GM19468 (cell line): ENCODE measurements at regions not wholly inside any gene's neighbourhood (a gene's known extent, or its start where the extent isn't known, plus 50 kb on each side); places are given as distances from the start of the nearest gene placed in this dataset.
"Not testable (repeated sequence)": the region's sequence is repeated elsewhere in the genome, so short reads cannot be mapped to it uniquely, and the experiment has no call there.

ENCODE experiments used
- ATAC-seq: cut with Tn5 transposase; IDR thresholded peaks from one replicate; pipeline ENCODE4 v1.9.1; 2021; ENCODE audit warnings: mild to moderate bottlenecking, moderate library complexity, moderate number of reproducible peaks; ENCODE audit not compliant: unreplicated experiment; ENCODE audit errors: extremely low read depth

DNA sequence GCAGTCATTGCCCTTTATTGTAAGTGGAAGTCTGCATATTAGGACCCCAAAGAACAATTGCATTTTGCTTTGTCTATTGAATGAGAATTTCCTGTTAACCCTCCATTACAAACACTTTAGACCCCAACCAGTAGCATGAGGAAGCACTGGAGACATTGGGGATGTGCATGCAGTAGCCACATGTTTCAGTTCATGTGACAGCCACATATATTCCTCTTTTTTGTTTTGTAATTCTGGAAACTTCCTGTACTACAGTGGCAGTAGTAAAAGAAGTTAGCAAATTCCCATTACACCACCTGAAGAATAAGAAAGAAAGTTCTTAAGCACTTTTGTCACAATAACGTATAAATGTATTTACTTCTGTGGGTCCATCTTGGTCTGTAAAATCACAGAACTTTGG, 281.1 kb upstream of the SLC14A2 start:
- no peak for ATAC-seq

DNA sequence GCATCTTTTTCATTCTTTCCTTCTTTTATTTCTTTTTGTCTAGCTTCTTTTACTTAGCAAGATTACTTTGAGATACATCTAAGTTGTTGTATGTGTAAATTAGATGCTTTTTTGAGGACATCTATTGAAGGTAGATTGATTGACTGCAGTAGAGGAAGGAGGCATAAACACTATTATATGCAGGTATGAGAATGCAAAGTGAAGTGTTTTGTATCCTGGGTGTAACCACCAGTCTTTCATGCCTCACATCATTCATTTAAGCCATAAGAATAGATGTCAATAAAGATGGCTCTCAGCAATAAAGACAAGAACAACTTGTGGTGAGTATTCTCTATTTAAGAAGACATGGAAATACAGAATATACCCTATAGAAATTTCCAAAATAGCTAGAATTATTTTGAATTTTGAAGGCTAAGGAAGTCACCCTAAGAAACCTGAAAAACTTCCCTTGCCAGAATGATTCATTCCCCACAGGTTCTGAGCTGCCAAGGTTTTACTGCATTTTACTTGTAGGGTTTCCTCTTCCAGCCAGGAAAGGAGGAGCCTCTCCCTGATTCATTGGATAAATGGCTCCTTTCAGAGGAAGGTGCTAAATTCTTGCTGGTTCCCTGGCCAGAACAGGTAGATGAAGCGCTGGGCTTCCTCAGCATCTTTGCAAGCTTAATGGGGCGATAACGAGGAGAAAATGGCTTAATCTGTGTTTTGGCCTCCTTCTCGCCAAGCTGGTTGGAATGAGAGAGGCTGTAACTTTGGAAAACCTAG, 279.8 kb upstream of the SLC14A2 start:
- ATAC-seq, result no peak

DNA sequence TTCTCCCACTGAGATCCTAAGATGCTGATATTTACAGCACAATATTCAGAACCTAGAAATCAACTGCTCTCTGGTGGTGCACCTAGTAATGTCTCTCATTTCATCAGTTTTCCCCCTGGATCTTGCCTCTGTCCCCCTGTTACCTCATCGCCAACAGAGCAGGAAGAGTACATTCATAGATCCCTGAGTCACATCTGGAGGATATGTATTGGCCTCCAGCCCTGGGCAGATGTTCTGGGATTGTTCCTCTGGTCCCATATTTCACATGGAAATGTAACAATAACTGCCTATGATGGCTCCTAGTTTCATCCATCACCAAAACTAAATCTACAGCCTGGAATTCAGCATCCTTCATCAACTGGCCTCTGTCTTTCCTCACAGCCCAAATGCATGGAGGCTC, 278.8 kb upstream of the SLC14A2 start:
- no peak for ATAC-seq

DNA sequence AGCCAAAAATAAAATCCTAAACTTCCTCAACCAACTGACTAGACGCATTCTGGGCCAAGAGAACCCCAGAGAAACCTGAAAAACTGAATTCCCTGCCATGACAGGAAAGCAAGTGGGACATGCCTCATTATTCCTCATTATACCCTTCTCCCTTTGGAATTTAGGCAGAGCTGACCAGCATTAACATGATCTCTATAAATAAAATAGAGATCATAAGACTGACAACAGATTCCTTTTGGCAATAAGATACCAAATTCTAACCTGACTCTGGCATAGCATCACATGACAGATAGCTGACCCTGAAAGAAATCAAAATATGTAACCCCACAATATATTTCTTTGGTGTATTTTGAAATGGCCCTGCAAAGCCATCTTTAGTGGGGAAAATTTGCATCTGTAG, 277.8 kb upstream of the SLC14A2 start:
- ATAC-seq, result no peak

DNA sequence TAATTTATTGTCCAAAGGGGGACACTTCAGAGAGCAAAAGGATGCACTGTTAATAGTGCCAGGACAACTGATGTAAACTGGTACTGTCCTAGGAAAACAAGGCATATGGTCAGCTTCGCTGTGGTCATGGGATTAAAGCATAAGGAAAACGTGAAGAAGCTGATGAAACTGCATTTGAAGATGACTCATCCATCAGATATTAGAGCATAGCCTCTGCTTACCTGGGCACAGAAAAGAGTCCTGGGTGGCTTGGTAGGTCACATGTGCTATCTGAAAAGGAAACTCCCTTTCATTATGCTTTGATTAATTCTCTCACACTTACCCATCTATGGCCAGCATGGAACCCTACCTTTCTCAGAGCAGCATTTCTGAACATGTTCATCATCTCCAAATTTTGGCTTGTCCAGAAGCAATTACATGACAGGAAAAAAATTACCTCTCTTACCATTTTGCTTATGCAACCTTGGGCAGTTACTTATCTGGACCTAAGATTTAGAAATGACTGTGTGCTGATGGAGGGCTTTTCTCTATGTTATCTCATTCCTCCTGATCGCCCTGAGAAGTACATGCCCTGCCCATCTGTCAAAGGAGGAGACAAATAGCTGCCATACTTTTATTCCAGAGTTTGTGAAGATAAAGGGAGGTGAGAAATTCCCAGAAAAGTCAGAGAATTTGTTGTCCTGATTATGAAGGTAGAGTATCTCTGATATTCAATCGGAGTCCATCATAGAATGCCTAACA, 275.3 kb upstream of the SLC14A2 start:
- ATAC-seq, result no peak

DNA sequence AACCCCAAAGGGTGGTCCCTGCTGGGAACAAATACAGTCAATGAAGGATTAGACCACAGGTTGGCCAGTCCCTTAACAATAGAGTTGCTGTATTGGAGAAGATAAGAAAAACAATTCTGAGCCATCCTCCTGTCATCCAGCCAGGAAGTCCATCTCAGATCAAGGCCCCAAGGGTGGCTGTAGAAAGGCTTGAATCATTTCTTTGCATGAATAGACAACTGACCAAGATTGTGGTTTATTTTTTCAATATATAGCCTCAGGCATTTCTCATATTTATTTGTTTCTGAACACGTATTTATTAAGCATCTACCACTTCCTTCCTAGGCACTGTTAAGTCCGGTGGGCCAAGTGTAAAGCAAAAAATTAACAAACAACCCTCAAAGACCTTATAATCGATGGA, 274.4 kb upstream of the SLC14A2 start:
- no peak for ATAC-seq

DNA sequence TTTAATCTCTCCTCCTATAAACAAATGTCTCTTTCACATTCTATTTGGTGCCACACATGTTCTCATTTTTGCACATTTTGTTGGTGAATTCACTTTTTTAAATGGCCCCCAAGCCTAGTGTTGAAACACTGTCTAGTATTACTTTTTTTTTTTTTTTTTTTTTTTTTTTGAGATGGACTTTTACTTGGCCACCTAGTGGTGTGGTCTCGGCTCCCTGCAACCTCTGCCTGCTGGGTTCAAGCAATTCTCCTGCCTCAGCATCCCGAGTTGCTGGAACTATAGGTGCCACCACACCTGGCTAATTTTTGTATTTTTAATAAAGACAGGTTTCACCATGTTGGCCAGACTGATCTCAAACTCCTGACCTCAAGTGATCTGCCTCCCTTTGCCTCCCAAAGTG, 273.8 kb upstream of the SLC14A2 start:
- no peak for ATAC-seq

DNA sequence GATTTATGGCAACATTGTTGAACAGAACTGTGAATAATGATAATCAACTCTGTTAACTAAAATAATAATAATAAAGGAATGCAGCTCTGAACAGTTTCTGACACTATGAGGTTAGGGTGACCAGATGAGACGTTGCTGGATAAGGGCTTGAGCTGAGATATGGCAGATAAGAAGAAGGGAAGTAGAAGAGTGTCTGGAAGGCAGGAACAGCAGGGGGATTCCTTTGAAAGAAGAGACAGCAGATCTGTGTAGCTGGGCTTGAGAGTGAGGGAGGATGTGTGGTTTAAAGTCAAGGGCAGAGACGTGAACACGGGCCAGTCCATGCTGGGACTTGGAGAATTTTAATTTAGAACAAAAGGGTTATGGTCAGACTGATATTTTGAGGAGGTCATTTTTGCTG, 273.1 kb upstream of the SLC14A2 start:
- no peak for ATAC-seq

DNA sequence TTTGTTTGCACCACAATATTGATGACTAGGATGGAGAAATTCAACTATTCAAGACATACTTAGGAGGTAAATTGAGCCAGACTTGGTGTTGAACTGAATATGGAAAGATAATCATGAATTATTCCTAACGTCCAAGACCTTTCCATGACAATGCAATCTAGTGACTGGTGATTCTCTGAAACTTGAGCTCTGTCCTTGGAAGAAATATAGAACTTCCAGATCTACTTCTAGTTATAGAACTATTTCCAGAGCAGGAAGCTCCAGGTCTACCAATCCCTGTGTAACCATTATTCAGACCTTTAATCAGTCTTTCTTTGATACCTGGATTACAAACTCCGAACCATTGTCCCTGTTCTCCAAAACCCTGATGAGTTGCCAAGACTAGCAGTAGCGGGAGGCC, 272.6 kb upstream of the SLC14A2 start:
- ATAC-seq, result no peak

DNA sequence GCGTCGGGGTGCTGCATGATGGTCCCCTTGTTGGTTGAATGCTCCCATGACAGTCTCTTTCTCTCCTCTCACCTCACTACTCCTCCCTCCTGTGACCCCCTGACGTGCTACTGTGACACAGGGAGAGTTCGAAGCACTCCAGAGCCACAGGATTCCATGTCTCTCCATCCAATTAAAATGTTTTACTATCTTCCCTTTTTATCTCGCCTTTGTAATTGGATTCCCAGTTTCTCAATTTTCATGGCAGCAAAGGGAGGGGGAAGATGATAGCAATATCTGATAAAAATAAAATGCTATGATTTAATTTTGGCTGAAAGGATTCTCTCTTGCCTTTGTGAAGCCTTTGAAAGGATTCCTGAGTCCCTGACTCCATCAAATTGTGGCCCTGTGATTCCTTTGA, 271.9 kb upstream of the SLC14A2 start:
- ATAC-seq, result no peak

DNA sequence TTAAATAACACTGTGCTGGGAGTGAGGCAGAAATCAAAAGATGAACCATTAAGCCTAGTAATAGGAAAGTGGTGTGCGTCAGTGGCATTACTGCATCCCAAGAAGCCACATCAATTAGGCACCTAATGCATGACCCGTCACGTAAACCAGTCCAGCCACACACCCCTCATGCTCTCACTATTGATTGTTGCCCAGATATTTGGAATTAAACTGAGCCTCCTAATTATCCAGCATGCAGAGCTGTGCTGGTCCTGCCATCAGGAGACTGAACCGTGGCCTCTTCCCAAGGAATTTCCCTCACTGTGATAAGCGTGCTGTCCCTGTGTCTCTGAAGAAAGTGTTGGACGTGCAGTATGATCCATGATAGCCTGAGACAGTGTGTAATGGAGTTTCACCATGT, 270.6 kb upstream of the SLC14A2 start:
- ATAC-seq, result not testable (repeated sequence)

DNA sequence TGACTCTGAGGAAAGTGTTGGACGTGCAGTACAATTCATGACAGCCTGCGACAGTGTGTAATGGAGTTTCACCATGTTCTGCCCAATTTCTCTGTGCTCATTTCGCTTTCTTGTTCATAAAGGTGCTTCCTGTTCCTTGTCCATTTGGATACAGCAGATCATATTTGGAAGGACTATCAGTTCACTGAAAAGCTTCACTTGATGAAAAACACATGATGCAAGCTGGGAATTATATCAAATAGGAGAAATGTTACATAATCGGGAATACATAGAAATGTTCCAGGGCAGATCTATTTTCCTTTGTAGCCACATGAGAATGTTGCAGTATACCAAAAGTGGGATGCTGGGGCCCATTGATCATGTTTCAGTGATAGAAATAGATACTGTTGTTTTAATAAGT, 266.3 kb upstream of the SLC14A2 start:
- no peak for ATAC-seq

DNA sequence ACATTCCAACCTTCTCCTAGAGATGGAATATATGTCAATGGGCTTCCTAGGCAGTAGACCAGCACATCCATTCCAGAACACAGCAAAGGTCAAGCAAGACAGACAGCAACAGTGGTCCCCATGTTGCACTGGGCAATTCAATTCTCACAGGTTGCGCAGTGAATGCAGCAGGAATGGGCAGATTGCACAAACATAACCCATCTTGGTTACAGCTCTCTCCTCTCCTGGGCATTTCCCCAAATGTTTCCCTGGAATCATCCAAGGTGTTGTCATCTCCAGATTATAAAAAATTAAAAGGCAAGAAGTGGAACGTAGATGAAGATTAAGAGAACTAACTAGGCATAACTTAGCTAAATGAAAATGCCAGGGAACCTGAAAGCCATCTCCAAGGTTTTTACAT, 265.8 kb upstream of the SLC14A2 start:
- no peak for ATAC-seq

DNA sequence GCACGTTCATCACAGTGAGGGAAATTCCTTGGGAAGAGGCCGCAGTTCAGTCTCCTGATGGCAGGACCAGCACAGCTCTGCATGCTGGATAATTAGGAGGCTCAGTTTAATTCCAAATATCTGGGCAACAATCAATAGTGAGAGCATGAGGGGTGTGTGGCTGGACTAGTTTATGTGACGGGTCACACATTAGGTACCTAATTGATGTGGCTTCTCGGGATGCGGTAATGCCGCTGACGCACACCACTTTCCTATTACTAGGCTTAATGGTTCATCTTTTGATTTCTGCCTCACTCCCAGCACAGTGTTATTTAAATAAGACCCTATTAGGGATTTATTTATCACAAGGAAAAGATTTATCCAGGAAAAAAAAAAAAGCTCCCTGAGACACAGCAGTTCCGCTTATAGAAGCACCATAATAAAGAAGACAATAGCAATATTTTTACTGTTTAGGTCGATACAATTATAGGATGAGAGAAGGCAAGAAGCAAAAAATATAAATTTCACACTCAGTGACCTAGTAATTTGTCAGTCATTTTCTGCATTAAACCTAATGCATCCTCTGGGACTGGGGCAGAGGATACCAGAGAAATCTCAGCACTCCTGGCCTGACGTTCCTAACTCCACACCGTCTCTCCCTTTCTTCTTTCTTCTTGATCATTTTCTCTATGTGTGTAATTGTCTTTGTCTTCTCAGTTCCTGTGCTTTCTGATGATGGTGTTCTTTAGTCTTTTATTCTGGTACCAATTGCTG, 264.7 kb upstream of the SLC14A2 start:
- ATAC-seq, result no peak

DNA sequence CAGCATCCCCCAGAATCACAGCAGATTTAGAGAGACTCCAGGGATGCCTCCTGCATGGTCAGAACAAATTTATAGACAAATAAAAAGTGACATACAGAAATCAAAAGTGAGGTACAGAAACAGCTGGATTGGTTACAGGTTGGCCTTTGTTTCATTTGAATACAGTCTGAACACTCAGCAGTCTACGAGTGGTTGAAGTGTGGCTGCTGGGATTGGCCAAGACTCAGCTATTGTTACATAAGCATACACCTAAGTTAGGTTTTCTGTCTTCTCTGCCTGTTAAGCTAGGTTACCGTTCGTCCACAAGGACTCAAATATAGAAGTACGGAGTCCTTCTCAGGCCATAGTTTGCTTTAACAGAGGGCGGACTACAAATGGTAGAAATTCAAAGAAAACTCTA, 262.4 kb upstream of the SLC14A2 start:
- no peak for ATAC-seq

DNA sequence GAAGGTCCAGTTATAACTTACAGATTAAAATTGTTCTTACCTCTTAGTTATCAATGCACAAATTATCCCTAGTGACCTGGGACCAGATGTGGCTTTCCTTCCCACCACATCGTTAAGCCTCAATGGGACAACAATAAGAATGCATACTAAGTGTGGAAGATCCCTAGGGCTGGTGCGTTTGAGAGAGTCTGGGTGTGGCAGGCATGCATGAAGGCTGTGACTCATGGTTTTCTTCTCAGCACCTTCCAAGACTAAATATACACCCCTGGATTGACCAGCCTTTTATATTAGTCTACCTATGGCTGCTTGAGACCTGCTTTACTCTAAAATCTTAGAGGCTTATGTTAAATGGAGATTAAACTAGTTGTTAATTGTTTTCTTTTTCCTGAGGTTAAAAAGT, 261.7 kb upstream of the SLC14A2 start:
- ATAC-seq, result no peak

DNA sequence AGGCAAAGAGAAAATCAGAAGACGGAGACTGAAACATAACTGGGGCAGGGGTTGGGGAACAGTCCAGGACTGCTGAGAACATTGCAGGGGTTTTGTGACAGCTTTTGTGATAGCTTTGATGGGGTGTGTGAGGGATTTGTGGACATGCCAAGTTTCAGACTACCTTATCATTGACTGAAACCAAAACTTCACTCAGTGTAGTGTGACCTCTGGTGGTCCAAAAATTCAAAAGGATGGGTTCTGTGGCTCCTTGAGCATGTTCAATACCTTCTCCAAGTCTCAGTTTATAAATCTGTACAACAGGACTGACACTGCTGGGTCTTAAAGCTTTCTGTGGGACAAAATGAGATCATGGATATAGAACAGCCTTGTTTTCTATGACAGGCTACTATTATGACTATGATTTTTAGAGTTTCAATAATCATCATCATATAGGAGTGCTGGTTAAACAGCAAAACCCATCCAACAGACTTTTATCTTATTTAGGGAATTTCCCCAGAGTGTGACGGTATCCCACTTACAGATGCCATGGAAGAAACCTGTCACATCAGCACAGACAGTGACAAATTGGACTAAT, 259.2 kb upstream of the SLC14A2 start:
- no peak for ATAC-seq

DNA sequence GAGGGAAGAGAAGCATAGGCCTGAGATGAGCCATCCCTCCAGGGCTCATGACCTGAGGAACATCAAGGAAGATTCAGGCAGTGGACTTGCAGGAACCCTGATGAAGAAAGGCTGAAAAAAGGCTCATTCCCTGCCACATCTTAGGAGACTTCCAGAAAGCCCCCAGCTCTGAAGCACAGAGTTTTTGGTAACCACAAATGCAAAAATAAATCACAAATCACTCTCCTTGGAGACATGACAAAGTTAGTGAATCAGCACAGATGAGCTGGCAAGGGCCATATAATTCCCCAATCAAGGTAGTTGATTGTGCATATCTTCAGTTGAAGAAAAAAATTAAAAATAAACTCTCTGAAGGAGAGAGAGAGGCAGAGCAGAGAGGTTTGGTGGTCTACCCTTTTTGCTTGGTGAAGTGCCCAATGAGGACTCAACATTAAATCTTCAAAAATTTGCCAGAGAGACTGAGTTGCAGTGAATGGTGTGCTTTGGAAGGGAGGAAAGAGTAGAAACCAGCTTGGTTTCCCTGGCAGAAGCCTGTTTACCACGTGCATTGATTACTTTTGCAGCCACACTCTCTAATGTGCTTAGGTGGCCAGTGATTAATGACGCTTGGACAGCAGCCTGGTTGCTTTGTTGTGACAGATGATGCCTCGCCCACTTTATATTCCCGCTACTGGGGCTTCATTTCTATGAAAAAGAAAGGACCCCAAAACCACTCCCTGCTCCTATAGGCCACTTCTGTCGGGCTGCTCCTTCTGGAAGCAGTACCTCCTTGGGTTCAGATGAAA, 257.4 kb upstream of the SLC14A2 start:
- no peak for ATAC-seq

DNA sequence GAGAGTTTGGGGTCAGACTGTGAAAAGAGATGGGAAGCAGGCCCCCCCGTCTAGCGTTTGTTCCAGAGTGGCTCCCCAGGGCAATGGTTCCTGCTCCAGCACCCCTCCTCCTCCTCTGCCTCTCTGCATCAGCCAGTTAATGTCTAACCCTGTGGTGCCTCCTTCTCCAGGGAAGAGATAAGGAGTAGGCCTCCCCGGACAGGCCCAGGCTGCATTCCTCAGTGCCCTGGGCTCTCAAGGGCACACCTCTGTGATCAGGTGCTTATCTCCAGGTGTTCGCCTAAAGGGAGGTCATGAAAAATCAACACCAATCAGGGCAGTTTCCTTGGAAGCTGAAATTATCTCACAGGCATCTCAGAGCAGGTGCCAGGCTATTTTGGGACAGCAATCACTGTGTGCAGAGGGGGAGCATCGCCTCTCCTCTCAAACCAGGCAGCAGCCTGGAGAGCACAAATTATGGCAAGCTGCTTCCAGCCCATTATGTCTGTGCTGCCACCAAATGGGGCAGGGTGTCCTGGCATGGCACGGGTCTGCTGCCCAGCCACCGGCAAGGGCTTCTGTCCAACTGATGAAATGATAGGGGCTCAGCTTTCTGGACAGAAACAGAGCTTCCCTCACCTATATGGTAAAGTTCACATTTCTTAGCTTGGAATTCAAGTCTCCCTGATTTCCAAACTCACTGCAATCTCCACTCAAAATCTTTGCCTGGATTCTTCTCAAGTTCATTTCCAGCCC, 255.8 kb upstream of the SLC14A2 start:
- ATAC-seq, result no peak
